Pancreas (tissue), 10 donors: ENCODE measurements at regions not wholly inside any gene's neighbourhood (a gene's known extent, or its start where the extent isn't known, plus 50 kb on each side); places are given as distances from the start of the nearest gene placed in this dataset.
"Not testable (repeated sequence)": the region's sequence is repeated elsewhere in the genome, so short reads cannot be mapped to it uniquely, and the experiment has no call there.

Experiments
- ATAC-seq, 4 donors: fragments of 200-7000 bp; cut with Tn5 transposase; one replicate each; pipeline versions ENCODE4 v1.8.0 to v1.9.1; 2020; ENCODE audit warnings: mild to moderate bottlenecking in 4 of 4, moderate library complexity in 4 of 4
- DNase-seq, 6 donors: peaks; one replicate each; pipeline ENCODE4 v3.0.0-alpha.2; 2020
- FAIRE-seq: peaks from 2 replicates; lab custom pipeline; 2012; peaks lifted over from hg19 to GRCh38; lab: Jason Lieb, UNC
- H3K27ac ChIP-seq, 4 donors: fragments of 200-600 bp; sonication (generic); 1 replicate in 3 of 4; 2 replicates in 1 of 4; pipeline versions ENCODE4 v1.5.0 to v1.8.0; 2020
- H3K27me3 ChIP-seq, 4 donors: fragments of 200-600 bp; one replicate each; pipeline ENCODE4 v1.8.0; 2021
- H3K36me3 ChIP-seq, 3 donors: fragments of 200-600 bp; sonication (generic) in 1 of 3; one replicate each; pipeline versions ENCODE4 v1.5.0 to v1.8.0; 2020 to 2021
- H3K4me1 ChIP-seq, 3 donors: fragments of 200-600 bp; one replicate each; pipeline ENCODE4 v1.8.0; 2021
- H3K4me3 ChIP-seq, 4 donors: fragments of 200-600 bp; sonication (generic) in 2 of 4; one replicate each; pipeline versions ENCODE4 v1.5.0 to v1.8.0; 2020 to 2021
- H3K9me3 ChIP-seq, 4 donors: fragments of 200-600 bp; one replicate each; pipeline ENCODE4 v1.8.0; 2021
- CTCF ChIP-seq, 4 donors: fragments of 200-600 bp; sonication (generic) in 3 of 4; IDR thresholded peaks; one replicate each; pipeline versions ENCODE4 v1.5.0 to v1.8.0; 2021; ENCODE audit warnings: antibody characterized with exemption in 4 of 4
- WGBS, 2 donors: extraction: QIAGEN DNeasy Blood & Tissue Kit; methylation state at CpG; one replicate each; pipeline ENCODE4 v1.1.7; 2013; 5-methylcytosine and 5-hydroxymethylcytosine counted together
- intact Hi-C, 3 donors: fragments of 100-400 bp; cut with DNase I; formaldehyde crosslinking; loops; one replicate each; pipeline versions ENCODE4 v1.11.1 to v1.14.2; 2022
- donor health status: healthy with polysubstance abuse.
- donor health status: DM: no; HTN: no; CAD: no; lungs with moderate emphysema.
- donor health status: DM: no; HTN: no; CAD: no.
- donor health status: control.
- donor health status: control.
- donor health status: Bipolar disorder and iron deficiency.
- donor health status: DM: yes; HTN: yes; CAD: no.
- donor health status: DM: no; HTN: no; CAD: no.
- donor health status: DM: no; HTN: no; CAD: no.
- donor health status: DM: yes; HTN: yes; CAD: no.

DNA sequence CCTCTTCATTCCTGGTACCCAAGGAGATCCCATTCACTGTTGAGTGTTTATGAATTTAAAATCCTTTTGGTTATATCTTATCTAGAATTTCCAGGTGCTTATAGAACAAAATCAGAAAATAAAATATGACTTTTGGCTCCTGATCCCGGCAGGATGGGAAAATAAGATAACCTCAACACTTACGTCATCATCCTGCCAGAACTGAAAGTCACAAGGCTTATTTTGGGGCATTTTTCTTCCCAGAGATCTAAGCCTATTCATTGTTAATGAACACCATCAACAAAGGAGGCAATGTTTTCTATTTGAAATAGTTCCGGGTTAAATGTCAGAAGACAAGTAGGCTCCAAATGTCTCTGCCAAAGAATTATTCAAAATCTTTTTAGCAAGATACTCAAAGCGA is 580.6 kb downstream of the TFAP2A start:
- Histone ChIP-seq H3K36me3 (no peaks in the 10 kb centered on the region), H3K9me3 (no peaks in the 10 kb centered on the region), H3K4me3 (no peak overlapping the region), H3K4me1 (no peaks in the 10 kb centered on the region), H3K27ac (no peak overlapping the region), H3K27me3 (no peaks in the 10 kb centered on the region)
- FAIRE-seq (no peak), DNase-seq (no peak), ATAC-seq (no peak)
- no peak for TF ChIP-seq CTCF (IDR thresholded peaks at IDR 0.05)
- whole genome bisulfite sequencing, 2 donors = 42 to 54% methylated on average over 4 of the region's 4 CpGs
- intact Hi-C loops = no loop called here

- H3K27ac ChIP-seq = no peak overlapping the region
- no peak for TF ChIP-seq CTCF (IDR thresholded peaks at IDR 0.05)
- H3K4me3 ChIP-seq = no peak overlapping the region
- no peaks in the 10 kb centered on the region for H3K36me3 ChIP-seq
- DNase-seq (no peak), ATAC-seq (no peak), FAIRE-seq (no peak)
- H3K4me1 ChIP-seq = no peaks in the 10 kb centered on the region
- intact Hi-C loops = no loop called here
- H3K27me3 ChIP-seq = no peaks in the 10 kb centered on the region
- no peaks in the 10 kb centered on the region for H3K9me3 ChIP-seq
These were observed 583.1 kb downstream of the TFAP2A start for GRCh38 chr6:9831783-9832182.

GRCh38 chr6:9830808-9831207 is 584.1 kb downstream of the TFAP2A start:
- 47 to 48% methylated on average over 2 of the region's 2 CpGs for WGBS, 2 donors
- DNase-seq = no peak
- no peak for TF ChIP-seq CTCF (IDR thresholded peaks at IDR 0.05)
- H3K27me3 ChIP-seq = no peaks in the 10 kb centered on the region
- ATAC-seq = no peak
- no peak overlapping the region for H3K27ac ChIP-seq
- H3K9me3 ChIP-seq = no peaks in the 10 kb centered on the region
- H3K4me1 ChIP-seq = no peaks in the 10 kb centered on the region
- no peak overlapping the region for H3K4me3 ChIP-seq
- intact Hi-C loops = no loop called here
- no peak for FAIRE-seq
- no peaks in the 10 kb centered on the region for H3K36me3 ChIP-seq

GRCh38 chr6:9825526-9825925 is 589.3 kb downstream of the TFAP2A start:
- DNase-seq = no peak

GRCh38 chr6:9810727-9811126 is 604.1 kb downstream of the TFAP2A start:
- ATAC-seq, H3K4me3 ChIP-seq, intact Hi-C loops, FAIRE-seq, H3K4me1 ChIP-seq, H3K36me3 ChIP-seq, DNase-seq, H3K27me3 ChIP-seq, H3K27ac ChIP-seq, H3K9me3 ChIP-seq: not testable (repeated sequence)
- 86 to 88% methylated on average over 24 of the region's 24 CpGs for WGBS, 2 donors

More at GRCh38 chr6:9825526-9825925, 589.3 kb downstream of the TFAP2A start:
- no peak for TF ChIP-seq CTCF (IDR thresholded peaks at IDR 0.05)
- H3K27ac ChIP-seq = no peak overlapping the region
- H3K4me3 ChIP-seq = no peak overlapping the region
- no peak for FAIRE-seq
- intact Hi-C loops = no loop called here
- H3K27me3 ChIP-seq = no peaks in the 10 kb centered on the region
- 79 to 86% methylated on average over 4 of the region's 4 CpGs for WGBS, 2 donors
- H3K9me3 ChIP-seq = no peaks in the 10 kb centered on the region
- ATAC-seq = no peak
- H3K4me1 ChIP-seq = no peaks in the 10 kb centered on the region
- H3K36me3 ChIP-seq = no peaks in the 10 kb centered on the region

DNA sequence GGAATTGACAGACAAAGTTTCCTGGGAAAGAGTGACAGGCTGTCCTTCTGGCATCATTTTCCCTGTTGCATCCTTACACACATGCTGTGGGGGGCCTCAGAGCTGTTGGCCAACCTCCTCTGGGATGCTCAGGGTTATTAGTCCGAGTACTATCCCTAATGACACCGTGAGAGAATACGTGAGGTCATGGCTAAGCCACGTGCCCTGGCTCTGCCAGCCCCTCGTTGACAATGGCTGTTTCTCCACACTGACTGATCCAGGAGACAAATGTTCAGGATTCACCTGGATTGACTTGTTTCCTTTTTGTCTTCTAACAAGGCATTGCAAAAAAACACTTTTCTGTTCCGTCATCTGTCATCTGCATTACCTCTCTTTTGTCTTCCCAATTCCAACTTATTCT is 604.6 kb downstream of the TFAP2A start:
- ATAC-seq (no peak), FAIRE-seq (no peak)
- intact Hi-C loops = no loop called here

More for the DNA sequence above, 604.6 kb downstream of the TFAP2A start:
- no peaks in the 10 kb centered on the region for H3K36me3 ChIP-seq
- H3K27ac ChIP-seq = no peak overlapping the region
- H3K27me3 ChIP-seq = no peaks in the 10 kb centered on the region
- H3K4me3 ChIP-seq = no peak overlapping the region
- no peaks in the 10 kb centered on the region for H3K9me3 ChIP-seq
- DNase-seq = no peak
- 66 to 86% methylated on average over 6 of the region's 6 CpGs for WGBS, 2 donors
- TF ChIP-seq CTCF (IDR thresholded peaks at IDR 0.05) = no peak
- H3K4me1 ChIP-seq = no peaks in the 10 kb centered on the region
